Right lobe of liver (tissue), 6 donors: ENCODE measurements at regions not wholly inside any gene's neighbourhood (a gene's known extent, or its start where the extent isn't known, plus 50 kb on each side); places are given as distances from the start of the nearest gene placed in this dataset.

Experiments used
- ATAC-seq, 4 donors: fragments of 200-7000 bp; cut with Tn5 transposase; one replicate each; pipeline ENCODE4 v1.9.1; 2020; ENCODE audit warnings: mild to moderate bottlenecking in 4 of 4, moderate library complexity in 4 of 4
- DNase-seq, 3 donors: peaks; one replicate each; pipeline ENCODE4 v3.0.0-alpha.2; 2020
- H3K27ac ChIP-seq, 3 donors: fragments of 200-600 bp; one replicate each; pipeline ENCODE4 v1.8.0; 2022
- H3K27me3 ChIP-seq, 2 donors: fragments of 200-600 bp; one replicate each; pipeline ENCODE4 v1.8.0; 2022
- H3K36me3 ChIP-seq, 4 donors: fragments of 200-600 bp; sonication (generic) in 1 of 4; one replicate each; pipeline versions ENCODE4 v1.5.1 to v1.8.0; 2017 to 2022; ENCODE audit warnings: control low read depth in 1 of 4
- H3K4me1 ChIP-seq, 4 donors: fragments of 200-600 bp; sonication (generic) in 1 of 4; one replicate each; pipeline versions ENCODE4 v1.5.1 to v1.8.0; 2017 to 2022; ENCODE audit warnings: control low read depth in 1 of 4
- H3K4me3 ChIP-seq, 3 donors: fragments of 200-600 bp; one replicate each; pipeline ENCODE4 v1.8.0; 2022
- H3K9me3 ChIP-seq, 4 donors: fragments of 200-600 bp; sonication (generic) in 1 of 4; one replicate each; pipeline versions ENCODE4 v1.5.1 to v1.8.0; 2017 to 2022; ENCODE audit warnings: control low read depth in 1 of 4
- CTCF ChIP-seq, 4 donors: fragments of 200-600 bp in 3 of 4; fragments of 450-650 bp in 1 of 4; IDR thresholded peaks; one replicate each; pipeline versions ENCODE4 v1.5.1 to v1.8.0; 2016 to 2022; ENCODE audit warnings: antibody characterized with exemption in 4 of 4, mild to moderate bottlenecking in 2 of 4
- POLR2A ChIP-seq: fragments of 450-650 bp; IDR thresholded peaks from one replicate; pipeline ENCODE4 v1.6.1; 2017; ENCODE audit warnings: antibody characterized with exemption, mild to moderate bottlenecking
- WGBS: methylation state at CpG from one replicate; pipeline ENCODE4 v1.1.6; 2018; ENCODE audit warnings: low coverage, low lambda C conversion rate; ENCODE audit not compliant: insufficient coverage; ENCODE audit errors: missing lambda C conversion rate; 5-methylcytosine and 5-hydroxymethylcytosine counted together
- intact Hi-C, 2 donors: fragments of 100-400 bp; cut with DNase I; formaldehyde crosslinking; loops; one replicate each; pipeline versions ENCODE4 v1.11.2 to v1.14.1; 2022
- donor health status: DM: no; HTN: yes; CAD: no.
- donor health status: DM: no; HTN: no; CAD: no.
- donor health status: DM: no; HTN: no; CAD: no.
- donor health status: DM: no; HTN: yes; CAD: no.
- donor health status: DM: no; HTN: yes; CAD: no.

GRCh38 chr2:107473150-107473549 is 353.5 kb upstream of the RGPD4 start:
- intact Hi-C loops = no loop called here
- no peak for DNase-seq
- Histone ChIP-seq H3K4me1 (no peaks in the 10 kb centered on the region), H3K36me3 (no peaks in the 10 kb centered on the region), H3K9me3 (no peaks in the 10 kb centered on the region), H3K27ac (no peak overlapping the region), H3K4me3 (no peak overlapping the region), H3K27me3 (no peaks in the 10 kb centered on the region)
- TF ChIP-seq POLR2A (no peak), CTCF (IDR thresholded peaks at IDR 0.05) (no peak)
- no peak for ATAC-seq

DNA sequence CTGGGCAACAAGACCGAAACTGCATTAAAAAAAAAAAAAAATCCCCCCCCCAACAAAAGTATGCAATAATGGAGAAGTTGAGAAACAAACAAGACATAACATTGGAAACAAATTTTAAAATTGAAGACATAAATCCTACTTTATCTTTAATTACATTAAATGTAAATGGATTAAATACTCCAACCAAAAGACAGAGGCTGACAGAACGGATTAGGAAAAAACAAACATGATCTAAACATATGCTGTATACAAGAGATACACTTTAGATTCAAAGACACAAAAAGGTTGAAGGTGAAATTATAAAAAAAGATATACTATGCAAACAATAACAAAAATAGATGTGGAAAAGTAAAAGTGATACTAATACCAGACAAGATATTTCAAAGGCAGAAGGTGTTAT is 350.8 kb upstream of the RGPD4 start:
- no peak overlapping the region for H3K4me3 ChIP-seq
- no peaks in the 10 kb centered on the region for H3K36me3 ChIP-seq
- intact Hi-C loops = no loop called here
- ATAC-seq (no peak), DNase-seq (no peak)
- no peak for TF ChIP-seq POLR2A
- no peak for TF ChIP-seq CTCF (IDR thresholded peaks at IDR 0.05)
- H3K4me1 ChIP-seq = no peaks in the 10 kb centered on the region
- H3K27me3 ChIP-seq = no peaks in the 10 kb centered on the region
- H3K27ac ChIP-seq = no peak overlapping the region
- H3K9me3 ChIP-seq = no peaks in the 10 kb centered on the region
- WGBS = 83% methylated on average over 1 of the region's 2 CpGs

GRCh38 chr2:107502539-107502938 is 324.2 kb upstream of the RGPD4 start:
- Histone ChIP-seq H3K36me3 (no peaks in the 10 kb centered on the region), H3K9me3 (no peaks in the 10 kb centered on the region), H3K27ac (no peak overlapping the region), H3K27me3 (no peaks in the 10 kb centered on the region), H3K4me1 (no peaks in the 10 kb centered on the region), H3K4me3 (no peak overlapping the region)
- TF ChIP-seq CTCF (IDR thresholded peaks at IDR 0.05) = no peak
- TF ChIP-seq POLR2A = no peak
- DNase-seq (no peak), ATAC-seq (no peak)
- intact Hi-C loops = no loop called here

DNA sequence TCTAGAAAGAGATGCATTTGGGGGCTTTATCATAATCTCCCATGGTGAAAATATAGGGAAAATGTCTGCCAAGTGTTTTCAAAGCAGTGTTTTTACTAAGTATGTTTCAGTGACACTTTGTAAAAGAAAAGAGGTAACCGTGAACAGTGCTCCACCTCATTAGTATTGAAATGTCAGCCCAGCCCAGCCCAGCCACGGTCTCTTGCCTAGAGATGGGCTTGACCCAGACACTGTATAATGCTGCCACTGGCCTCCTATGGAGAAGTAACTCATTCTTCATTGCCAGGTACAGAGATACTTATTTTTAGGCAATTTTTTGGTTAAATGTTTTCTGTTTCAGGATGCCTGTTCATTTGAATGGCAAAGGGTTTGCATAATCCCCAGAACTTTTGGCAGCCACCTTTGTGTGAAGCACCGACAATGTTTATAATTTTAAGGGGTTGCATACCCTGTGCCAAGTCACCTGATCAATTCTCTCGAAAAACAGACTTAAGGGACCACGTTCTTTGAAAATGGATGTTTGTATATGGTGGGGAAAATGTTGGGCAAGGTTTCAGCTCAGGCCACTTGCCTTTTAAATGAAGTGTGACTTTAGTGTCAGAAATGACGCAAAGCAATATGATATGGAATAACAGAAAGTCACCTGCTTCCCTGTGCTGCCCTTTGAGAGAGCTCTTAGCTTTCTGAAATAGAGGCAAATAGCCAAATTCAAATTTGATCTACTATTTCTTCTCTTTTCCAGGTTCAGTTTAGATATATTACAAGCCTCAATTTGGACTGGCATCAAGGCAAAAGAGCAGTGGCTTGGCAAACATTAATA is 314.5 kb upstream of the RGPD4 start:
- no peak for DNase-seq
- no peaks in the 10 kb centered on the region for H3K36me3 ChIP-seq
- 52% methylated on average over 6 of the region's 6 CpGs for WGBS
- no peak for ATAC-seq
- intact Hi-C loops = no loop called here
- H3K4me1 ChIP-seq = no peaks in the 10 kb centered on the region
- H3K27me3 ChIP-seq = no peaks in the 10 kb centered on the region
- TF ChIP-seq POLR2A (no peak), CTCF (IDR thresholded peaks at IDR 0.05) (no peak)
- no peak overlapping the region for H3K4me3 ChIP-seq
- H3K27ac ChIP-seq = no peak overlapping the region
- H3K9me3 ChIP-seq = no peaks in the 10 kb centered on the region

DNA sequence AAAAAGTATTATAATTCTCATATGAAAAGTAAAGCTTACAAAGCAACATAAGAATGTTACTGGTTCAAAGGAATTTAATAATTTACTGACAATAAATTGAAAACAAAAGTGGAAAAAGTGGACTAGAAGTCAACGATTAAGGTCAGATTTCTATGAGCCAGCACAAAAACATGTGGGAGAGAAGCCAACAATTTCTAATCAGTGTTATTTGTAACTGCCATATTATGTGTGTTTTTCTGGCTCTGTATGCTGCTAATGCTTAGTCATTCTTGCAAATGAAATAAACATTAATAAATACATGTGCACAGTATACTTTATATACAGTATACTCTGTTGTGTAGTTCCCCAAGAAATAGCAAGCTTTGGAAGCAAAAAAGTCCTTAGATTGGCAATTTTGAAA is 301.3 kb upstream of the RGPD4 start:
- H3K36me3 ChIP-seq = no peaks in the 10 kb centered on the region
- H3K9me3 ChIP-seq = no peaks in the 10 kb centered on the region
- intact Hi-C loops = no loop called here
- H3K27ac ChIP-seq = no peak overlapping the region
- H3K4me3 ChIP-seq = no peak overlapping the region
- 54% methylated on average over 1 of the region's 1 CpG for WGBS
- no peak for ATAC-seq
- H3K27me3 ChIP-seq = no peaks in the 10 kb centered on the region
- no peaks in the 10 kb centered on the region for H3K4me1 ChIP-seq
- no peak for TF ChIP-seq CTCF (IDR thresholded peaks at IDR 0.05)
- TF ChIP-seq POLR2A = no peak
- DNase-seq = no peak
